GM19043 (cell line): ENCODE measurements at regions not wholly inside any gene's neighbourhood (a gene's known extent, or its start where the extent isn't known, plus 50 kb on each side); places are given as distances from the start of the nearest gene placed in this dataset.

Source experiments
- ATAC-seq: cut with Tn5 transposase; IDR thresholded peaks from one replicate; pipeline ENCODE4 v1.9.1; 2021; ENCODE audit warnings: low read depth; ENCODE audit not compliant: unreplicated experiment

GRCh38 chr1:193588311-193589082 is 402.1 kb upstream of the B3GALT2 start:
- no peak for ATAC-seq

GRCh38 chr1:193584731-193585239 is 398.4 kb upstream of the B3GALT2 start:
- no peak for ATAC-seq

GRCh38 chr1:193581341-193581740 is 394.9 kb upstream of the B3GALT2 start:
- ATAC-seq, result no peak

GRCh38 chr1:193580419-193580818 is 394.0 kb upstream of the B3GALT2 start:
- ATAC-seq, result no peak

- no peak for ATAC-seq
These were observed 392.9 kb upstream of the B3GALT2 start for GRCh38 chr1:193579323-193579722.

- ATAC-seq, result no peak
These were observed 388.5 kb upstream of the B3GALT2 start for GRCh38 chr1:193574913-193575312.

GRCh38 chr1:193569983-193570269 is 383.5 kb upstream of the B3GALT2 start:
- ATAC-seq, result no peak

- no peak for ATAC-seq
These were observed 382.9 kb upstream of the B3GALT2 start for GRCh38 chr1:193569096-193569982.

- no peak for ATAC-seq
These were observed 382.1 kb upstream of the B3GALT2 start for GRCh38 chr1:193568512-193568911.

GRCh38 chr1:193567937-193568336 is 381.5 kb upstream of the B3GALT2 start:
- no peak for ATAC-seq

- no peak for ATAC-seq
These were observed 380.3 kb upstream of the B3GALT2 start for GRCh38 chr1:193566735-193567134.

GRCh38 chr1:193565971-193566577 is 379.7 kb upstream of the B3GALT2 start:
- ATAC-seq, result no peak

- no peak for ATAC-seq
These were observed 375.7 kb upstream of the B3GALT2 start for GRCh38 chr1:193562121-193562520.

GRCh38 chr1:193558491-193559028 is 372.1 kb upstream of the B3GALT2 start:
- ATAC-seq, result no peak

- no peak for ATAC-seq
These were observed 369.4 kb upstream of the B3GALT2 start for GRCh38 chr1:193555662-193556441.

- ATAC-seq, result no peak
These were observed 367.2 kb upstream of the B3GALT2 start for GRCh38 chr1:193553564-193553963.

GRCh38 chr1:193552274-193552673 is 365.9 kb upstream of the B3GALT2 start:
- no peak for ATAC-seq

- no peak for ATAC-seq
These were observed 362.7 kb upstream of the B3GALT2 start for GRCh38 chr1:193549081-193549480.

- no peak for ATAC-seq
These were observed 358.8 kb upstream of the B3GALT2 start for GRCh38 chr1:193545171-193545570.

GRCh38 chr1:193543259-193543658 is 356.8 kb upstream of the B3GALT2 start:
- no peak for ATAC-seq
